ENCODE measurements at regions not wholly inside any gene's neighbourhood (a gene's known extent, or its start where the extent isn't known, plus 50 kb on each side); places are given as distances from the start of the nearest gene placed in this dataset.
A peak's percentile ranks its signal among the peaks of the same experiment; 100 is the strongest.

DNA sequence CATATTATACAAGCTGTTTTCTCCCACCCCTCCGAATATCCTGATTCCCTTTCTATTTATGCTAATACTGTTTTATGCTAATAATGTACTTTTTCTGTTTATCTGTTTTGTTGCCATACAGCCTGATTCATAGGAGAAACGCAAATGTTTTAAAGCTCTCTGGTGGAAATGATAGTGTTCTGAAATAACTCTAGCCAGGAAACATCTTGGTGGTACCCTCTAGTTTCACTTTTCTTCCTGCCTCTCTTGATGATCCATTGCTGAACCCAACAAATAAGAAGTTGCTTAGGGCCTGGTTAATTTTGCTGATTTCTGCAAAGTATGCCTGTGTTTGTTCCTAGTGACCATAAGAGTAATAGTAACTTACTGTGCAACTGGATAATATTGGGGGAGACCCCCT is 148.4 kb upstream of the KCTD1 start:
- peaks cover 2% of the 10 kb centered on the region for H3K27me3 Mint-ChIP-seq
- intact Hi-C loops (cut with DNase I, micrococcal nuclease): no loop called here
- no peaks in the 10 kb centered on the region for H3K36me3 Mint-ChIP-seq (ENCODE audit: low read depth)
- DNase-seq (no peak), ATAC-seq (no peak)
- H3K4me3 Mint-ChIP-seq: no peak overlapping the region
- CTCF ChIA-PET: no interaction called here
- H3K4me1 Mint-ChIP-seq: no peaks in the 10 kb centered on the region
- H3K27ac Mint-ChIP-seq: no peak overlapping the region
- POLR2A ChIA-PET: no interaction called here
- no peaks in the 10 kb centered on the region for H3K9me3 Mint-ChIP-seq (ENCODE audit: low read depth)

DNA sequence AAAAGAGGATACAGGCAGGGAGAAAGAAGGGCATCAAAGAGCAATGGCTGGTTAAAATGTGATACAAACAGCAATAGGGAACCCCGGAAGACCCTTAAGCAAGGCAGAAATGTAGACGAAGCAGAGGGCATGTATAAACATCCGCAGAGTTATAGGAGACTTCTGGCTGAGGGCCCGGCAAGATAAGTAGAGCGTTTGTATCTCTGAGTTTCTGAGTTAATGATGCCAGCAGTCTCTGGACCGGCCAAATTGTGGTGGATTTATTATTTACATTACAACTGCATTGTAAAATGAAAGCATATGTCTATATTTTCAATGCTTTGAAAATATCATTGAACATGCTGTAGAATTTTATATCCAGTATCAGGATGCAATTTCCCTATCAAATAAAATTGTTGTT is 148.0 kb upstream of the KCTD1 start:
- no peak for ATAC-seq
- H3K36me3 Mint-ChIP-seq (ENCODE audit: low read depth): no peaks in the 10 kb centered on the region
- intact Hi-C loops (cut with DNase I, micrococcal nuclease): no loop called here
- no peaks in the 10 kb centered on the region for H3K4me1 Mint-ChIP-seq
- H3K9me3 Mint-ChIP-seq (ENCODE audit: low read depth): peaks cover 4% of the 10 kb centered on the region
- DNase-seq: no peak
- H3K27ac Mint-ChIP-seq: no peak overlapping the region
- ChIA-PET POLR2A (no interaction called here), CTCF (no interaction called here)
- no peak overlapping the region for H3K4me3 Mint-ChIP-seq
- H3K27me3 Mint-ChIP-seq: peaks cover 2% of the 10 kb centered on the region

DNA sequence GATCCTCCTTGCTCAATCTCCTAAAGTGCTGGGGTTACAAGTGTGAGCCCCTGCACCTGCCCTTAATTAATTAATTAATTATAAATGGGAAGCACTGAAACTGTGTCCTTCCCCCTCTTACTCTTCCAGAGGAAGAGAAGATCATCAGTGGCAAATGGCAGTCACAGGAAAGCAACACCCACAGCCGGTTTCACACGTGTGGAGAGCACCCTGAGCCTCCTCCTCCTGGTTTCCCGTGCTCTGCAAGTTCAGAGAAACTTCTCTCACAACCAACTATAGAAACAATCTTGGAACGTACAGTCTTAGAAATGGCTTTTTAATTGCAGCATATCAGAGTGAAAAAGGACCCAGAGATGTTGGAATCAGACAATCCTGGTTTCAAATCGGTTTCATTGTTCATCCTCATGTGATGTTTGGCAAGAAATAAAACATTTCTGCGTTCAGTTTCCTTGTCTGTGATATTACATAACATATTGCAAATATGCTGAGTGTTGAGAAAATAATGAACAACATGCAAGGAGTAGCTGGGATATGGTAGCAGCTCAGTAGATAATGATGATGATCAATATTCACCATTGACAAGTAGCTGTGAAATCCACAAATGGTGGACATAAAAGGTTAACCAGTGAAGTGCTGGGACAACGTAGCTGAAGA is 141.0 kb upstream of the KCTD1 start:
- Mint-ChIP-seq H3K36me3 (ENCODE audit: low read depth) (no peaks in the 10 kb centered on the region), H3K27me3 (no peaks in the 10 kb centered on the region), H3K27ac (no peak overlapping the region), H3K9me3 (ENCODE audit: low read depth) (peaks cover 4% of the 10 kb centered on the region), H3K4me1 (no peaks in the 10 kb centered on the region), H3K4me3 (no peak overlapping the region)
- no peak for DNase-seq
- ATAC-seq: no peak
- CTCF ChIA-PET: no interaction called here
- intact Hi-C loops (cut with DNase I, micrococcal nuclease): no loop called here
- POLR2A ChIA-PET: interaction anchor here (0.6 kb wide), 1 partner anchor 9 kb away, joined by 3 read pairs; no protein-coding TSS in a partner anchor

DNA sequence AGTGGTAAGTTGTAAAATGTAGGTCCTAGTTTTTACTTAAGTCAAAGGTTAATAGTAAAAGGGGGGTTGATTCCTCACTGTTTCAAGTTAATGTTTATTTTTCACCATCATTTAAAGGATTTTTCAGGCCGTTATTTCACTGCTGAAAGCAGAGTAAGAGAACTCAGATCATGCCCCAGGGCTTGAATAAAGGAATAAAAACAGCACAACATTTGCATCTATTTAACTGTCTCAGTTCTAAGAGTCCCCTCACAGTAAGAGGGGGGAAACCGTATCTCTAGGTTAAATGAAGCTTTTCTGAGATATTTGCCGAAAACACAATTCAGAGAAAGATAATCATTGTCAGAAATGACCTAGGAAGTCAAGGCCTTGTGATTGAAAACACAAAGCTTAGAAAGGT is 138.2 kb upstream of the KCTD1 start:
- intact Hi-C loops (cut with DNase I, micrococcal nuclease): no loop called here
- CTCF ChIA-PET: no interaction called here
- H3K4me3 Mint-ChIP-seq: no peak overlapping the region
- POLR2A ChIA-PET: no interaction called here
- H3K4me1 Mint-ChIP-seq: no peaks in the 10 kb centered on the region
- no peak for DNase-seq
- H3K27ac Mint-ChIP-seq: no peak overlapping the region
- H3K36me3 Mint-ChIP-seq (ENCODE audit: low read depth): no peaks in the 10 kb centered on the region
- no peak for ATAC-seq
- peaks cover 2% of the 10 kb centered on the region for H3K9me3 Mint-ChIP-seq (ENCODE audit: low read depth)
- peaks cover 3% of the 10 kb centered on the region for H3K27me3 Mint-ChIP-seq

DNA sequence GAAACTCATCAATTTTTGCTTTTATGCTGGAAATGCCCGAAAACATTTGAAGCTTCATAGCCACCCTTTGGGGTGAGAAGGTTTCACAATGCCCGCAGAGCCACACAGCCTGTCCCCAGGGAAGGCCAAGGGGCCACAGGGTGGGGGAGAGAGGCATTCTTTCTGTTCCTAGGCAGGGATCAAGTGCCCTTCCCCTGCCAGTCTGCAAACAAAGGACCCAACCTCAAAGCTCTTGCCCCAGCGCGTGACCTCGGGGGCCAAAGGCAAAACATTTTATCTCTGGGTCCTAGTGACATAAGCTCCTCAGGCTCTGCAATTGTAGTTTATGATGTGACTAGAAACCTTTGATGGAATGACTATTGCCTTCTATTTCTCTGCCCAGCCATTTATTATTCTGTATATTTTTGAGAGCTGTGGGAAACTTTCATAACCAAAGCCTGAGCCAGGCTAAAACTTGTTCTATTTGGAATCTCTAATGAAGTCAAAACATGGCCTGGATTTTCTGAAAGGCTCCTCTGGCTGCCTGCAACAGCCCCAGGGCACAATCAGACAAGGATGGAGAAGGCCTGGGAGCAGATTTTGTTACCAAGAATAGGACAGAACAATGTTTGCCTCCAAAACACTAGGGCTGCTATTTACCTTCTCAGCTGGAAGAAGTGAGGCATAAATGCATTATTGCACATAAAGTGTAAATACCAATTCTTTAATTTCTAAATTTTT is 137.2 kb upstream of the KCTD1 start:
- no peak for ATAC-seq
- Mint-ChIP-seq H3K27me3 (peaks cover 3% of the 10 kb centered on the region), H3K4me1 (no peaks in the 10 kb centered on the region), H3K36me3 (ENCODE audit: low read depth) (no peaks in the 10 kb centered on the region), H3K4me3 (no peak overlapping the region), H3K9me3 (ENCODE audit: low read depth) (no peaks in the 10 kb centered on the region), H3K27ac (no peak overlapping the region)
- ChIA-PET POLR2A (no interaction called here), CTCF (no interaction called here)
- DNase-seq: no peak
- intact Hi-C loops (cut with DNase I, micrococcal nuclease): no loop called here

DNA sequence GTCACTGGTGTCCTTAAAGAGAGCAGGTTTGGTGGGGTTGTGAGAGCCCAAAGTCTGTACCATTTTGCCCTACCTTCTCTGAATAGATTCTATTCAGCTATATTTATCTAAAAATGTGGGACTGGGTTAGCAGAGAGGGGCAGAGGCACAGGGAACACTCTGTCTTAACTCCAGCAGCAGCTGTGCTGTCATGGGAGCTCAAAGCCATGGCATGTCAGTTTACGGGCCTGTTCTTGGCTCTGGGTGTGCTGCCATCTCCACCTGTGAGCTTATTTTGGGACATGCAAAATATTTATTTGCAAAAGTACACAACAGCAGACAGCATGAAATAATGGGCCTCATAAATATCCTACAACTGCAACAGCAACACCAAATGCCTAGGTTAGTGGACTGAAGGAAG is 129.6 kb upstream of the KCTD1 start:
- ChIA-PET POLR2A (no interaction called here), CTCF (no interaction called here)
- intact Hi-C loops (cut with DNase I, micrococcal nuclease): no loop called here
- peaks cover 6% of the 10 kb centered on the region for H3K27me3 Mint-ChIP-seq
- no peaks in the 10 kb centered on the region for H3K4me1 Mint-ChIP-seq
- H3K36me3 Mint-ChIP-seq (ENCODE audit: low read depth): no peaks in the 10 kb centered on the region
- peaks cover 4% of the 10 kb centered on the region for H3K9me3 Mint-ChIP-seq (ENCODE audit: low read depth)
- no peak overlapping the region for H3K4me3 Mint-ChIP-seq
- H3K27ac Mint-ChIP-seq: no peak overlapping the region
- no peak for ATAC-seq
- DNase-seq: no peak

DNA sequence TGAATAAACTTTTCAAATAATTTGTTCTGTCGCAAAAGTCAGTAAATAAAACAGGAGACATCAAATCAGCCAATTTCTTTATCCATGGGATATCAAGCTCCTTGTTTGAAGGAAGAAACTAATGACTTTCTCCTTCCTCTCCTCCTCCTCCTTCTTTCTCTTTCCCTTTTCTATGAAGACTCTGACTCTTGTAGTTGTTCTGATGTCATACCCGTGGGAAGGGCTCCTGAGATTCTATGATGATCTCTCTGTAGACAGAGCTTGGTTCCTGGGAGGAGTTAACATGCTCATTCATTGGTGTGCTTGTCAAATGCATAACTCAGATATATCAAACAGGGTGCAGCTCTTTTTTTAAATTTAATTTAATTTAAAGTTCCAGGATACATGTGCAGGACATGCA is 118.7 kb upstream of the KCTD1 start:
- peaks cover 12% of the 10 kb centered on the region for H3K27me3 Mint-ChIP-seq

DNA sequence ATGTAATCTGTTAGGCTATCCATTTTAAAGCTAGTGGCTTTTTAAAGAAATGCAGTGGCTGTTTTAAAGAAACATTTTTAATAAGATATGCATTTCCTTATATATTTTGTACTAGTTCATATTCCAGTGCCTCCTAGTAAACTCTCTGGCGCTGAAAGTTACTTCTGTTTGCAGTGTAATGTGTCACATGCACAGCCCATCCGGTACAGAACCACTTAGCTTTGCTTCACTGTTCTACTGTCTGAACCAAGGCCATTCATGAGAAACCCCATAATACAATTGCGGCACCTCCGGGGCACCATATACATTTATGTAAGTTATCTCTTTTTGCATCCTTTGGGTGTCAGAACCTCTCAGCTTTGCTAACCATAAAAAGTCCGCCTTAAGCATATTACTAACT is 114.6 kb upstream of the KCTD1 start:
- CTCF ChIA-PET: no interaction called here
- POLR2A ChIA-PET: no interaction called here
- DNase-seq: no peak
- Mint-ChIP-seq H3K9me3 (ENCODE audit: low read depth) (no peaks in the 10 kb centered on the region), H3K27me3 (peaks cover 33% of the 10 kb centered on the region), H3K4me1 (no peaks in the 10 kb centered on the region), H3K27ac (no peak overlapping the region), H3K36me3 (ENCODE audit: low read depth) (no peaks in the 10 kb centered on the region), H3K4me3 (no peak overlapping the region)
- no peak for ATAC-seq
- intact Hi-C loops (cut with DNase I, micrococcal nuclease): no loop called here

More for the DNA sequence above, 118.7 kb upstream of the KCTD1 start:
- DNase-seq: no peak
- no peaks in the 10 kb centered on the region for H3K36me3 Mint-ChIP-seq (ENCODE audit: low read depth)
- ChIA-PET CTCF (interaction anchor here (0.8 kb wide), 1 partner anchor 103 kb away, joined by 4 read pairs; no protein-coding TSS in a partner anchor), POLR2A (no interaction called here)
- no peak overlapping the region for H3K27ac Mint-ChIP-seq
- ATAC-seq: no peak
- no peak overlapping the region for H3K4me3 Mint-ChIP-seq
- intact Hi-C loops (cut with DNase I, micrococcal nuclease): no loop called here
- no peaks in the 10 kb centered on the region for H3K9me3 Mint-ChIP-seq (ENCODE audit: low read depth)
- H3K4me1 Mint-ChIP-seq: no peaks in the 10 kb centered on the region

DNA sequence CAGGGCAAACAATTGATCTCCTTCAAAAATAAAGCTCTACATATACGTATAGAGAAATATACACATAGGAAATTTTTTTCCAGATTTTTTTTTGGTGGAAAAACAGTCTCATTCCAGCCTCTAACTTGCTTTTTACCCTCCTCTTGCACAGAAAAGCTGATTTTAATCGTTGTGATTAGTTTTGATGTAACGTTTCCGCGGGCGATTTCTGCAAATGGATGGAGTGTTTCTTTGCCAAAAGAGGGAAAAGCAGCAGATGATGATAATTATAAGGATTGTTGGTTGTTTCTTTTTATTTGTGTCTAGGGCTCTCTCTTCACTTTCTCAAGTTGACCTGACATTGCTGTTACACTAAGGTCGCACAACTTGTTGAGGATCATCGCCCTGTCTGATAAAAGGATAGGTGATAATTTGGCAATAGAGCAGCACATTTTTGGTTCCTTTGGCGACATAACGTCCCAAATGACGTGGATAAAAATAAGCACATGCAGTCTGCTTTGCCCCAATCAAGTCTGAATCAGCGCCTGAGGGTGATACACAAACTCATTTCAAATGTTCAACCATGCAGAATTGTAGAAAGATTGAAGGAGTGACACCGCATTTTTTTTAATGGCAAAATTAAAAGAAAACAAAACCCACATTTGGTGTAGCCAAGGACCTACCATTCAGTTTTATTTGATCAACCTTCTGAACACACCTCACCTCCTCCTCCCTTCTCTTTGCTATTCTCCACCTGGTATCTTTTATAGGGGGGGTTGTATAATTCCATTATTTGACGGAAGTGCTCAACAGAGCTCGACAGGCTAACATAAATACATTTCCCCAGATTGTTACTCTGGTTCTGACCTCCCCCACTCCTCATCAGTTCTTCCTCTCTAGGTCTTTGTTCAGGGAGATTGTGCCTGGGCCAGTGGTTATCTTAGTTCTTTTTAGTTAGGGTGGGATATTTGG is 109.6 kb upstream of the KCTD1 start:
- H3K4me1 Mint-ChIP-seq: peaks cover 12% of the 10 kb centered on the region
- ChIA-PET CTCF (interaction anchor here (0.7 kb wide), 1 partner anchor 11 kb away, joined by 4 read pairs; no protein-coding TSS in a partner anchor), POLR2A (no interaction called here)
- ATAC-seq (no peak), DNase-seq (no peak)
- H3K4me3 Mint-ChIP-seq: peak overlapping the region; percentile 69
- intact Hi-C loops (cut with DNase I, micrococcal nuclease): loop anchor here (2.0 to 10.0 kb wide), 3 partner anchors 106 to 553 kb away; partner anchors contain the start of gene KCTD1 (in 1 of the 2)
- no peak overlapping the region for H3K27ac Mint-ChIP-seq
- no peaks in the 10 kb centered on the region for H3K36me3 Mint-ChIP-seq (ENCODE audit: low read depth)
- H3K27me3 Mint-ChIP-seq: peaks cover 62% of the 10 kb centered on the region
- no peaks in the 10 kb centered on the region for H3K9me3 Mint-ChIP-seq (ENCODE audit: low read depth)

DNA sequence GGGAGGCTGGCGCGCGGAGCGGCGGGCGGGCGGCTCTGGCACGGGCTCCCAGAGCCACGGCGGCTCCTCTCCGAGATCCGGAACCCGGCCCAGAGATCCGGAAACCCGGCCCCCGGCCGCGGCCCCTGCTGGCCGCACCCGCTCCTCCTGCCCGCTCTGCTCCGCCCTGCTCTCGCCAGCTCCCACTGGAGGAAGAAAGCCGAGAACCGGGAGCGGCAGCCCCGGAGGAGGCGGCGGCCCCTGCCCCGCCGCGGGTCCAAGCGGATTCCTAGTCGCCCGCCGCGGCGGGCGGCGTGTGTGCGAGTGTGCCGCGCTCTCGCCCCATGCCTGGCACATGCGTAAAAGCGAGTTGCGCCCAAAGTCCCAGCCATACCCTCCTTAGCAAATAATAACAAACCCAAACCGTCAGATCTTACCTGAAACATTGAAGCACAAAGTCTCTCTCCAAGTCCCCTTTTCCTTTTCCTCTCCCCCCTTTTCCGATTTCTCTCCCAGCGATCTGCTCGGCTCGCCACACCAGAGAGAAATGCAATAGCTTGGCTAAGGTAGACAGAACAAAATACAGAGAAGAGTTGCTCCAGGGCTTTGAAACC is 108.7 kb upstream of the KCTD1 start:
- Mint-ChIP-seq H3K27me3 (peaks cover 66% of the 10 kb centered on the region), H3K4me3 (peak overlapping the region; percentile 69), H3K36me3 (ENCODE audit: low read depth) (no peaks in the 10 kb centered on the region), H3K4me1 (peaks cover 12% of the 10 kb centered on the region), H3K27ac (no peak overlapping the region), H3K9me3 (ENCODE audit: low read depth) (no peaks in the 10 kb centered on the region)
- ChIA-PET POLR2A (no interaction called here), CTCF (interaction anchor here (0.7 to 0.9 kb wide), 2 partner anchors 10 to 181 kb away, joined by 3 to 4 read pairs; no protein-coding TSS in a partner anchor)
- DNase-seq (peak; percentile 32), ATAC-seq (peak; percentile 16)
- intact Hi-C loops (cut with DNase I, micrococcal nuclease): loop anchor here (2.0 to 10.0 kb wide), 3 partner anchors 105 to 552 kb away; partner anchors contain the start of gene KCTD1 (in 1 of the 2)

DNA sequence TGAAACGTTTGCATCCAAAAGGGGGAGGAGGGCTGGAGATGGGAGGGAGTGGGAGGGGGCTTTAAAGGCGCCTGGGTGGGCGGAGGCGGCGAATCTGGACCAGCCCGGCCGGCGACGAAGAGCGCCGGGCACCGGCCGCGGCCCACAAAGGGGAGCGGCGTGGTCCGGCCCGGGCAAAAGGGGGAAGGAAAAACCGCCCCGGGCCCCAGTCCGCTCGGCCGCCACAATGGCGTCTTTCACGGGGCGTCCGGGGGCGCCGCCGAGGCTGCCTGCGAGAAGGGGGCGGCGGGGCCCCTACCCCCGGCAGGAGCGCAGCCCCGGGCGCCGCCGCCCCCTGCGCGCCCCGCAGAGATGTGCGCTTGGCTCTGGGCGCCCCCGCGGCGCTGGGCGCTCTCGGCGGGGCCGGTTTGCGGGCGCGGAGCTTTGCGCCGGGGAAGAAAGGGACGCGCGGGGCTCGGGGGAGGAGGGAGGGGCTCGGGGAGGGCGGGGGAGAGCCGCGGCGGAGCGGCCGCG is 108.1 kb upstream of the KCTD1 start:
- ATAC-seq (no peak), DNase-seq (no peak)
- no peak overlapping the region for H3K4me3 Mint-ChIP-seq
- peaks cover 65% of the 10 kb centered on the region for H3K27me3 Mint-ChIP-seq
- ChIA-PET POLR2A (no interaction called here), CTCF (interaction anchor here (0.9 kb wide), 1 partner anchor 180 kb away, joined by 3 read pairs; no protein-coding TSS in a partner anchor)
- peaks cover 12% of the 10 kb centered on the region for H3K4me1 Mint-ChIP-seq
- H3K27ac Mint-ChIP-seq: no peak overlapping the region
- no peaks in the 10 kb centered on the region for H3K9me3 Mint-ChIP-seq (ENCODE audit: low read depth)
- intact Hi-C loops (cut with DNase I, micrococcal nuclease): loop anchor here (2.0 to 10.0 kb wide), 3 partner anchors 104 to 552 kb away; partner anchors contain the start of gene KCTD1 (in 1 of the 2)
- no peaks in the 10 kb centered on the region for H3K36me3 Mint-ChIP-seq (ENCODE audit: low read depth)

Measured in activated CD4-positive, alpha-beta T cell treated with anti-CD3 and anti-CD28 coated beads for 36 hours (primary cell).